ENCODE measurements at regions not wholly inside any gene's neighbourhood (a gene's known extent, or its start where the extent isn't known, plus 50 kb on each side); places are given as distances from the start of the nearest gene placed in this dataset.
"Not testable (repeated sequence)": the region's sequence is repeated elsewhere in the genome, so short reads cannot be mapped to it uniquely, and the experiment has no call there.

GRCh38 chr5:108696951-108697715 lies 50.6 kb upstream of the FER start:
- Mint-ChIP-seq H3K27ac (no peak overlapping the region), H3K36me3 (no peaks in the 10 kb centered on the region), H3K4me3 (no peak overlapping the region), H3K9me3 (no peaks in the 10 kb centered on the region), H3K4me1 (no peaks in the 10 kb centered on the region), H3K27me3 (peaks cover 0 to 8% (median 3%) of the 10 kb centered on the region in 5 donors)
- no peak for DNase-seq
- POLR2A ChIA-PET = no interaction called here
- ATAC-seq = no peak

GRCh38 chr5:108696407-108696806 lies 51.3 kb upstream of the FER start:
- H3K27ac Mint-ChIP-seq = no peak overlapping the region
- DNase-seq (no peak), ATAC-seq (no peak)
- no peaks in the 10 kb centered on the region for H3K9me3 Mint-ChIP-seq
- no peaks in the 10 kb centered on the region for H3K4me1 Mint-ChIP-seq
- POLR2A ChIA-PET = no interaction called here
- no peaks in the 10 kb centered on the region for H3K36me3 Mint-ChIP-seq
- peaks cover 0 to 8% (median 4%) of the 10 kb centered on the region in 5 donors for H3K27me3 Mint-ChIP-seq
- H3K4me3 Mint-ChIP-seq = no peak overlapping the region

- H3K4me1 Mint-ChIP-seq = peaks cover 0 to 2% (median 0%) of the 10 kb centered on the region in 4 donors
- ATAC-seq = no peak
- POLR2A ChIA-PET = no interaction called here
- H3K36me3 Mint-ChIP-seq = no peaks in the 10 kb centered on the region
- peaks cover 0 to 8% (median 0%) of the 10 kb centered on the region in 5 donors for H3K27me3 Mint-ChIP-seq
- no peak overlapping the region for H3K27ac Mint-ChIP-seq
- DNase-seq = no peak
- H3K4me3 Mint-ChIP-seq = no peak overlapping the region
- no peaks in the 10 kb centered on the region for H3K9me3 Mint-ChIP-seq
These were observed 59.2 kb upstream of the FER start for GRCh38 chr5:108688485-108688884.

- peak in 1 of 10 donors; percentile 4 for DNase-seq
- Mint-ChIP-seq H3K36me3 (no peaks in the 10 kb centered on the region), H3K4me1 (peaks cover 0 to 2% (median 0%) of the 10 kb centered on the region in 4 donors), H3K27me3 (peaks cover 0 to 8% (median 0%) of the 10 kb centered on the region in 5 donors), H3K4me3 (no peak overlapping the region), H3K27ac (no peak overlapping the region), H3K9me3 (no peaks in the 10 kb centered on the region)
- POLR2A ChIA-PET = no interaction called here
- no peak for ATAC-seq
These were observed 60.0 kb upstream of the FER start for GRCh38 chr5:108687595-108688200.

GRCh38 chr5:108686676-108687075 lies 61.0 kb upstream of the FER start:
- no peaks in the 10 kb centered on the region for H3K9me3 Mint-ChIP-seq
- H3K27me3 Mint-ChIP-seq = peaks cover 0 to 2% (median 0%) of the 10 kb centered on the region in 5 donors
- POLR2A ChIA-PET = no interaction called here
- ATAC-seq = no peak
- DNase-seq = no peak
- no peak overlapping the region for H3K27ac Mint-ChIP-seq
- no peaks in the 10 kb centered on the region for H3K36me3 Mint-ChIP-seq
- H3K4me1 Mint-ChIP-seq = peaks cover 0 to 2% (median 0%) of the 10 kb centered on the region in 4 donors
- no peak overlapping the region for H3K4me3 Mint-ChIP-seq

- DNase-seq, H3K4me3 Mint-ChIP-seq, H3K4me1 Mint-ChIP-seq, H3K27ac Mint-ChIP-seq, H3K9me3 Mint-ChIP-seq, POLR2A ChIA-PET, H3K36me3 Mint-ChIP-seq, ATAC-seq, H3K27me3 Mint-ChIP-seq: not testable (repeated sequence)
These were observed 62.1 kb upstream of the FER start for GRCh38 chr5:108685448-108686216.

- peak in 7 of 10 donors; percentile 2 to 56 (median 35) for DNase-seq
- POLR2A ChIA-PET = interaction anchor here (1.1 kb wide), 1 partner anchor 729 kb away, joined by 3 read pairs; the partner anchor contains the start of gene PJA2
- no peaks in the 10 kb centered on the region for H3K36me3 Mint-ChIP-seq
These were observed 66.4 kb upstream of the FER start for GRCh38 chr5:108681079-108681921.

GRCh38 chr5:108678091-108678490 lies 69.6 kb upstream of the FER start:
- H3K9me3 Mint-ChIP-seq = no peaks in the 10 kb centered on the region
- no peak overlapping the region for H3K27ac Mint-ChIP-seq
- DNase-seq (no peak), ATAC-seq (no peak)
- H3K4me1 Mint-ChIP-seq = no peaks in the 10 kb centered on the region
- H3K4me3 Mint-ChIP-seq = no peak overlapping the region
- H3K27me3 Mint-ChIP-seq = peaks cover 0 to 10% (median 3%) of the 10 kb centered on the region in 5 donors
- H3K36me3 Mint-ChIP-seq = no peaks in the 10 kb centered on the region
- POLR2A ChIA-PET = no interaction called here

More at GRCh38 chr5:108681079-108681921, 66.4 kb upstream of the FER start:
- Mint-ChIP-seq H3K4me3 (no peak overlapping the region), H3K27ac (no peak overlapping the region), H3K27me3 (peaks cover 0 to 4% (median 1%) of the 10 kb centered on the region in 5 donors), H3K9me3 (no peaks in the 10 kb centered on the region), H3K4me1 (no peaks in the 10 kb centered on the region)
- ATAC-seq = peak; percentile 78 to 80

- DNase-seq = no peak
- Mint-ChIP-seq H3K9me3 (no peaks in the 10 kb centered on the region), H3K27me3 (peaks cover 0 to 20% (median 3%) of the 10 kb centered on the region in 5 donors), H3K27ac (no peak overlapping the region), H3K4me1 (no peaks in the 10 kb centered on the region), H3K4me3 (no peak overlapping the region), H3K36me3 (no peaks in the 10 kb centered on the region)
- no peak for ATAC-seq
- POLR2A ChIA-PET = no interaction called here
These were observed 72.0 kb upstream of the FER start for GRCh38 chr5:108675736-108676135.

- DNase-seq (no peak), ATAC-seq (no peak)
- POLR2A ChIA-PET = no interaction called here
- Mint-ChIP-seq H3K4me1 (no peaks in the 10 kb centered on the region), H3K27ac (no peak overlapping the region), H3K27me3 (peaks cover 0 to 21% (median 8%) of the 10 kb centered on the region in 5 donors), H3K9me3 (no peaks in the 10 kb centered on the region), H3K36me3 (no peaks in the 10 kb centered on the region), H3K4me3 (no peak overlapping the region)
These were observed 75.1 kb upstream of the FER start for GRCh38 chr5:108672639-108673038.

- H3K27me3 Mint-ChIP-seq = peaks cover 0 to 24% (median 11%) of the 10 kb centered on the region in 5 donors
- H3K36me3 Mint-ChIP-seq = peaks cover 0 to 2% (median 0%) of the 10 kb centered on the region in 3 donors
These were observed 77.0 kb upstream of the FER start for GRCh38 chr5:108670591-108671289.

GRCh38 chr5:108669462-108669861 lies 78.2 kb upstream of the FER start:
- Mint-ChIP-seq H3K4me1 (no peaks in the 10 kb centered on the region), H3K27ac (no peak overlapping the region), H3K27me3 (peaks cover 0 to 19% (median 8%) of the 10 kb centered on the region in 5 donors), H3K9me3 (peaks cover 0 to 8% (median 0%) of the 10 kb centered on the region in 9 donors), H3K36me3 (peaks cover 0 to 2% (median 0%) of the 10 kb centered on the region in 3 donors), H3K4me3 (no peak overlapping the region)
- DNase-seq (no peak), ATAC-seq (no peak)
- POLR2A ChIA-PET = no interaction called here

More at GRCh38 chr5:108670591-108671289, 77.0 kb upstream of the FER start:
- H3K4me1 Mint-ChIP-seq = no peaks in the 10 kb centered on the region
- ATAC-seq (no peak), DNase-seq (no peak)
- peaks cover 0 to 7% (median 0%) of the 10 kb centered on the region in 9 donors for H3K9me3 Mint-ChIP-seq
- H3K27ac Mint-ChIP-seq = peak overlapping the region in 1 of 10 donors; percentile 11
- POLR2A ChIA-PET = no interaction called here
- H3K4me3 Mint-ChIP-seq = no peak overlapping the region

Data from naive thymus-derived CD8-positive, alpha-beta T cell (primary cell).